ENCODE measurements at regions not wholly inside any gene's neighbourhood (a gene's known extent, or its start where the extent isn't known, plus 50 kb on each side); places are given as distances from the start of the nearest gene placed in this dataset.
"Not testable (repeated sequence)": the region's sequence is repeated elsewhere in the genome, so short reads cannot be mapped to it uniquely, and the experiment has no call there.

DNA sequence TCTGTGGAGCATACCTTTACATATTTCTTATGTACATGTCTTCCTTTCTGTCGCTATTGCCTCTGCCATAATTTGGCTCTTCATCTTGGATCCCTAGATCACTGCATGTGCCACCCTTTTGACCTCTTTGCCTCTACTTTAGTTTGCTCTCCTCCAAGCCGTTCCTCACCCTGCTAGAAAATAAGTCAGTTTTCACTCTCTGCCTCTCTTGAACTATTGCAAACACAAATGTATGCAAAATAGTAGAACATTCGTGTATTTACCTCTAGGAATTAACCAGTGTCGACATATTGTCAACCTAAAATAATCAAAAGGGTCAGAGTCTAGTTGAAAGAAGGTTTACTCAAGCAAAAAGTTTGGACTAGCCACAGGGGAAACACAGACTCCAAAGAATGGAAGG, 1893.1 kb downstream of the KHDRBS2 start:
- not testable (repeated sequence) for FAIRE-seq; DNase-seq (ENCODE audit: low spot score in 2 of 2)

DNA sequence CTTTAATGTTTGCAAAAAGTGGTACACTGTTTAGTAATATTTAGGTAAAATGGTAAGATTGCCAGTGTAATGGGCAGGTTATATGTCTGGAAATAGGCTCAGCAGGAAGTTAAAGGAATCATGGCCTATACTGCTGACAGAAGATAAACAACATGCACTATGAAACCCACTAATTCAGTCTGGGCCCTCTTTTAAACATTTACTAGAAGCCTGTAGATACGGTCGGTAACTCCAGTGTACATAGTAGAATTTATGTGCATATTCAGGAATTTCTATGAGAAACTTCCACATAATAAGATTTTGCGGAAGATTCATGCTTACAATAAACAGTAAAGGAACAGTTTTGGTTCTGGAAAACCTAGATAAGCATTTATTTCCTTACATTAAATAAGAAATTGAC, 1896.9 kb downstream of the KHDRBS2 start:
- FAIRE-seq; DNase-seq (ENCODE audit: low spot score in 2 of 2): not testable (repeated sequence)

DNA sequence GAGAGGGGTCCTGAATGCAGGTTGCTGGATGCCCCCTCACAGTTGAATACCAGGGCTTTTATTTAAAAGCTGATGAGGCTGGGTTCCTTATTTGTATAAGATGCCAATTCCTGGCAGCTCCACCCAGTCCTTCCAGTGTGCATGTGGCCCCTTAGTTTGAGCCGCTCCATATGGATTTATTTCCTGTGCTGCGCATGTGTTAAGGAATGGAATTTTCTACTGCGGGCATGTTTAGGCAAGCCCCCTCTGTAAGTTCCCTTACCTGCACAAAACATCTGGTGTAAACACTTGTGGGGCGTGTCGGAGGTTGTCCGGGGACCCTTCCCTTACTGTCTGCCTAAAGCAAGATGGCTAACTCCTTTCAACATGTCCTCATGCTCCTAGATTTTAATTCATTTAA, 1901.4 kb downstream of the KHDRBS2 start:
- FAIRE-seq; DNase-seq (ENCODE audit: low spot score in 2 of 2): not testable (repeated sequence)

DNA sequence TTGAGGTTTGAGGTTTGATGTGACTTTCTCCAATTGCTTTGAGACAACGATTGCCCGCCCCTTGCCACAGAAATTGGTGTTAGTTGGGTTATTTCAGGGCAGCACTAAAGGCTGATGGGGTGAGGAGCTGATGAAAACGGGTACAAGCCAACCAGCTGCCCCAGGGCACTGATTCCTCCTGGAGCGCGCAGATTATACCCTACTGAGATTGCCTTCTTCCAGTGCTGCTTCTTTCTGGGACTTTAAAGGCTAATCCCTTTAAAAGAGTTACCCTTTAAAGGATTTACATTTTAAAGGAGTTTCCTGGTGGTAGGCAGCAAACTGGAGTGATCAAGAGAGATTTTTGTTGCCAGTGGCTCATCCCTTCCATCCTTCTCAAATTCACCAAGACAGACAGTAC, 1903.3 kb downstream of the KHDRBS2 start:
- DNase-seq (ENCODE audit: low spot score in 2 of 2); FAIRE-seq: not testable (repeated sequence)

DNA sequence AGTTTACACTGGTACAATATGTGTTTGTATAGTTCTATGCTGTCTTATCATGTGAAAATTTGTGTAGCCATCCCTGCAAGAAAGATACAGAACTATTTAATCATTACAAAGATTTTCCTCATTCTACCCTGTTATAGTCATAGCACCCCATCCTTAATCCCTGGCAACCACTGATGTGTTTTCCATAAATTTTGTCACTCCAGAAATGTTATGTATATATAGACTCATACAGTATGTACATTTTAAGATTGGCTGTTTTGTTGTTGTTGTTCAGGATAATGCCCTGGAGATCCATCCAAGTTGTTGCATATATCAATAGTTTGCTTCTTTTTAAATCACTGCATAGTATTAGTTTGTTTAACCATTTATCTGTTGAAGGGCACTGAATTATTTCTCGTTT, 1911.9 kb downstream of the KHDRBS2 start:
- not testable (repeated sequence) for FAIRE-seq

DNA sequence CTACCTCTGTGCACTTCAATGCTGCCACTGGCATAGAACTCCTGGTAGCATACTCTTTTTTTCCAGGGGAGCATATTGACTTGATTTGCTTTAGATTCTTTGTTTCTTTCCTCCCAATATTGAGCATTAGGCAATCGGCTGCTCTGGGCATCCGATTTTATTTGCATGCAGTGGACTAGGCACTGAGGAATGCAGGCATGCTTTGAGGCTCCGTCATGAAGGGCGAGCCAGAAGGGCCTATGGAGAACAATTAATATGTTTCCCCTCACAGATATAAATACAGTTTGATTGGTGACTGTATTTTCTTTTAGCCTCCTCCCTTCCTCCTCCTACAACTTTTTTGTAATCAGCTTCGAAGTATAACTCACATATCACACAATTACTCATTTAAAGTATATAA, 1918.2 kb downstream of the KHDRBS2 start:
- FAIRE-seq; DNase-seq (ENCODE audit: low spot score in 2 of 2): not testable (repeated sequence)

More for the DNA sequence above, 1911.9 kb downstream of the KHDRBS2 start:
- DNase-seq (ENCODE audit: low spot score in 2 of 2), result not testable (repeated sequence)

DNA sequence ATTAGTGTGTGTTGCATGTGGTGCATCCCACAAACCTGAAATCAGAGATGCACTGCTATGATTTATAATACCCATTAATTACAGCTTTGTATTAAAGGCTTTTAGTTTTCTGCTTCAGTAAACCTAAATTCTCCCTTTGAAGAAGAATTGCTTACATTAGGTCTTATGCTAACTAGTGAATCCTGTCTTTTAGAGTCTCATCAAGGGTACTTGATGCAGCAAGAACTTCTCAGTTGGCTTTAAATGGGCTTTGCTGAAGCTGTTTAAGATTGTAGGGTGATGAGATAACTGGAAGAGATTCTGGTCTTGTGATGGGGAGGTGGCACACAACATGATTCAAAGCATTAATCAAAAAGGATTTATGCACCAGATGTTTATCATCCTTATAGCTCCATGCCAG, 1920.1 kb downstream of the KHDRBS2 start:
- DNase-seq (ENCODE audit: low spot score in 2 of 2); FAIRE-seq: not testable (repeated sequence)

DNA sequence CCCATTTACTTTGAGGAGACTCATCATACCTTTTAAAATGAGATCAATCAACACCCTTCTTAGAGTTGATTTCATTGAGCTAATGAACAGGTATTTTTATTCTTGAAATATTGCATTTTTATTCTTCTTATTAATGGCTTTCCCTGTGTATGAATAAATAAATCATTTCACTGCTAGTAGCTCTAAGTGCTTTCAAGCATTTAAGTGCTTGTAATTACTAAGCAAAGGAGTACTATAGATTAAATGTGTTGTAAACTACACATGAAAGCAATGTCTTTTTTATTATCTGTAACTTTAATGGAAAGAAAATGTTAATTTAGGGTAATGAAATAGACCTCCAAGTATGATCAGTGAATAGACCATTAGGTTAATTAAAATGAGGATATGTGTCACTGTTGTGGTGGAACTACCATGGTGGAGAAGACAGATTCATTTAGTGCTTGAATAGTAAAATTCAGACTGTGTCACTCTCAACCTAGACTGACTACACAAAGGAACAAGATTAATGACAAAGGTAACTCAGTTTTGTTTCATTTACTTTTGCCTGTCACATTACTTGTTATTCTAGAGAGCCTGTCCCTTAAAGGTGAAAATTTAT, 1943.5 kb downstream of the KHDRBS2 start:
- not testable (repeated sequence) for FAIRE-seq

DNA sequence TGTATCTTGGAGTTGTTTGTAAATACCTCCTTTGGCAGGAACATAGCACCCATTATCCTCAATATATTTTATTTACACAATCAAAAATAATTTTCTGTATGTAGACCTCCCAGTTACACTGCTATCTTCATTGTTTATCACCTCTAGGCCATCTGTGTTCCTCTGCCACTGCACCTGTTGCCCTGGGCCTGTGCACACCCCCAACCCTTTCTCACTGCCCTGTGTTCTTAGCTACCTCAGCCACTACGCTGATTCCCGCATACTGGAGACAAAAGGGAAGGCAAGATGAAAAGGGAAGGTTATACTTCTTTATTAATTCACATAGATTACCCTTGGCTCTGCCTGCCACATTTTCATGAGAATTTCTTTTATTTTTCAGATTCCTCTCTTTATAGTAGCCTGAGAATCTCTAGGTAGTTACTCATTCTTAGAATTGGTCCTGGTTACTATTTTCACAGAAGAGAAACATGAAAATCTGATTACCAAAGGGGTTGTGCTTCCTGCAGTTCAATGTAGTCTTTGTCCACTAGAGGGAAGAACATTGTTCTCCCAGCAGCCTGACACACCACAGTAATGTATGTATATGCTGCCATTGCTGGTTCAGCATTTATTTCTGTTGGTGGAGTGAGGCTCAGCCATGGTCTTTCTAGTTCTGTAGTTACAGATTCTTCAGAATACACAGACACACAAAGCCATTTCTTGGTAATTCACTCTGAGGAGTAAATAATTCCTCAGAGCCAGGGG, 1947.5 kb downstream of the KHDRBS2 start:
- not testable (repeated sequence) for FAIRE-seq

More for the DNA sequence above, 1943.5 kb downstream of the KHDRBS2 start:
- not testable (repeated sequence) for DNase-seq (ENCODE audit: low spot score in 2 of 2)

DNA sequence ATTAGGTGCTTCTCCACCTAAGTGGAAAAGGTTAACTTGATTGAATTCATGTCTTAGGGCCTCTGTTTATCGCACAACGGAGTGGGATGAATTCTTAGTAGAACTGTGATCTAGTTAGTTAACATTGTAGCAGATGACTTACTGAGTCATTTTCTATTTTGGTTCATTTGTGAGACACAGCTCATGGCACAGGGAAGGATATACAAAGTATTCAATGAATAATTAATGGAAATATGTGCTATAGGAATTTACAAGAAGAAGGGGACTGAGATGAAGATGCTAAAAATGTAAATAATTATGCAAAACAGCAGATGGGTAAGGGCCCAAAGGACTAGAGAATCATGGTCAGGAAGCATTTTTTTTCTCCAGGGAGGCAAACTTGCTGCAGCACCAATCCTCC, 1950.9 kb downstream of the KHDRBS2 start:
- not testable (repeated sequence) for FAIRE-seq; DNase-seq (ENCODE audit: low spot score in 2 of 2)

More for the DNA sequence above, 1947.5 kb downstream of the KHDRBS2 start:
- not testable (repeated sequence) for DNase-seq (ENCODE audit: low spot score in 2 of 2)

DNA sequence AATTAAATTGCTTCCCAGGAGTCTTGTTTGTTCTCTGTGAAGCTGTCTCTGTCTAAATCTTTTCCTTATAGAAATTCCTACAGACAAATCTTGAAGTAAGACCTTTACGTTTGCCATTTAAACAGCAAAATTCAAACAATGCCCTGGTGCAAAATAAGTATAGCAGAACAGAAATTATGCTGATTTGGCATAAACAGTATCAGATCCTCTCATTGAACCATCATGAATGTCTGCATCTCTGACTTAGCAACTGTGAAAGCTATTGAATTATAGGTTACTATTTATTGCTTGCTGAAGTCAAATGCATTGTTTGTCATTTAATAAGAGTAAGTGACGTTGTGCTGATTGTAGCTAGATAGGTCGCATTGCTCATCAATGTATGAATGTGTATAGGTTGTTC, 1952.3 kb downstream of the KHDRBS2 start:
- not testable (repeated sequence) for DNase-seq (ENCODE audit: low spot score in 2 of 2); FAIRE-seq

DNA sequence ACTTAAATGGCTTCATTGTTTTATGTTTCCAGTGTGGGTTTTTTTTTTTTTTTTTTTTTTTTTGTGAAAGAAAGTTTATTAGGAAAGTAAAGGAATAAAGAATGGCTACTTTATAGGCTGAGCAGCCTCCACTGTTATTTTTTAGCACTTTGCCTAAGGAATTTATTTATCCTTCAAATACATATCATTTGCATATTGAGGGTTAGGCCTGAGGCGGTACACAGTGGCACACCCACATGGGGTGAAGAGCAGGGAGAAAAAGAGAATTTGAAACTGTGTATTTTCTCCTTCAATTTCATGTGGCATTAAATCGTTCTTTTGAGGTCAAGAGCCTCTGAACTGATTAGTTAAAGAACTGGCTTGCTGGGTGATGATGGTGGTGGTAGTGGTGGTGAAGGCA, 1977.1 kb downstream of the KHDRBS2 start:
- not testable (repeated sequence) for FAIRE-seq; DNase-seq (ENCODE audit: low spot score in 2 of 2)

Measured in frontal cortex (tissue), 3 donors.